K562 (cell line): ENCODE measurements at regions not wholly inside any gene's neighbourhood (a gene's known extent, or its start where the extent isn't known, plus 50 kb on each side); places are given as distances from the start of the nearest gene placed in this dataset.

Experiments used
- ATAC-seq: fragments of 200-7000 bp; cut with Tn5 transposase; 3 replicates; pipeline ENCODE4 v1.9.1; 2020; ENCODE audit warnings: moderate library complexity
- BruUV-seq: library from RNA; stranded (reverse); fragments of 400-500 nt; replicated peaks from 2 replicates; lab custom pipeline; 2021; lab: Mats Ljungman, UMichigan
- CTCF ChIA-PET: fragments of 300-600 bp; formaldehyde crosslinking; extraction: SDS; loops from one replicate; lab custom pipeline; 2021; ENCODE audit warnings: low intra/inter-chr PET ratio; lab: Yijun Ruan, JAX
- POLR2A ChIA-PET: fragments of 300-600, 350-650 bp; sonication (Branson Sonifier 250); formaldehyde crosslinking; extraction: SDS; loops from one replicate; lab custom pipeline; 2021; ENCODE audit warnings: antibody characterized with exemption, inconsistent platforms; lab: Yijun Ruan, JAX
- DNase-seq, 4 experiments: peaks; one replicate each; pipeline versions ENCODE4 v3.0.0 to v3.0.0-alpha.2; 2011 to 2018; ENCODE audit warnings: low spot score in 3 of 4, mixed read lengths in 3 of 4; ENCODE audit errors: extremely low read depth in 1 of 4
- FAIRE-seq: peaks from 2 replicates; lab custom pipeline; 2011; peaks lifted over from hg19 to GRCh38; lab: Jason Lieb, UNC
- H2AFZ ChIP-seq: 2 replicates; pipeline ENCODE4 v1.6.0; 2011; ENCODE audit warnings: low read depth, low read length, control low read depth, inconsistent platforms
- H3K27ac ChIP-seq: fragments of 200-600 bp; 3 replicates; pipeline ENCODE4 v1.8.0; 2011; ENCODE audit warnings: low read depth, mild to moderate bottlenecking, control low read depth, inconsistent platforms, low read length, moderate library complexity, mixed read lengths; ENCODE audit errors: extremely low read depth
- H3K27me3 ChIP-seq, 2 experiments: fragments of 300-600 bp in 1 of 2; 2 replicates in 1 of 2; 3 replicates in 1 of 2; pipeline versions ENCODE4 v1.6.0 to v1.8.0; 2011; ENCODE audit warnings: inconsistent platforms in 2 of 2, low read length in 2 of 2, mild to moderate bottlenecking in 1 of 2, mixed read lengths in 1 of 2, moderate library complexity in 1 of 2; ENCODE audit not compliant: control insufficient read depth in 2 of 2, insufficient read depth in 2 of 2
- H3K36me3 ChIP-seq: fragments of 300-600 bp; 3 replicates; pipeline ENCODE4 v1.8.0; 2011; ENCODE audit warnings: mild to moderate bottlenecking, low read length, inconsistent platforms; ENCODE audit not compliant: control insufficient read depth, insufficient read depth
- H3K4me1 ChIP-seq, 2 experiments: fragments of 200-600 bp in 1 of 2; replicated peaks in 1 of 2; 2 replicates in 1 of 2; 3 replicates in 1 of 2; pipeline versions ENCODE4 v1.5.1 to v1.8.0; 2011; ENCODE audit warnings: inconsistent platforms in 2 of 2, low read length in 2 of 2, mild to moderate bottlenecking in 1 of 2, mixed read lengths in 1 of 2, moderate library complexity in 1 of 2; ENCODE audit not compliant: control insufficient read depth in 2 of 2, insufficient read depth in 2 of 2
- H3K4me2 ChIP-seq: 2 replicates; pipeline ENCODE4 v1.6.1; 2011; ENCODE audit warnings: low read length, control low read depth, inconsistent platforms, mixed read lengths; ENCODE audit not compliant: insufficient read depth
- H3K4me3 ChIP-seq: fragments of 200-600 bp; sonication (generic), shearing (Covaris generic); 2 replicates; pipeline ENCODE4 v1.5.1; 2016; ENCODE audit warnings: control low read depth, inconsistent platforms
- H3K79me2 ChIP-seq: fragments of 200-600 bp; 3 replicates; pipeline ENCODE4 v1.8.0; 2011; ENCODE audit warnings: low read length, inconsistent platforms; ENCODE audit not compliant: control insufficient read depth, insufficient read depth
- H3K9ac ChIP-seq, 2 experiments: 2 replicates each; pipeline versions ENCODE4 v1.6.0 to v1.6.1; 2011; ENCODE audit warnings: low read depth in 2 of 2, low read length in 2 of 2, control low read depth in 1 of 2, inconsistent platforms in 1 of 2, mild to moderate bottlenecking in 1 of 2, mixed read lengths in 1 of 2; ENCODE audit not compliant: insufficient read depth in 1 of 2
- H3K9me1 ChIP-seq: one replicate; pipeline ENCODE4 v1.6.0; 2011; ENCODE audit warnings: inconsistent platforms, mild to moderate bottlenecking, low read length, moderate library complexity; ENCODE audit not compliant: control insufficient read depth, insufficient read depth
- H3K9me3 ChIP-seq: replicated peaks from 2 replicates; pipeline ENCODE4 v1.5.1; 2011; ENCODE audit warnings: low read depth, low read length, inconsistent platforms; ENCODE audit not compliant: control insufficient read depth, insufficient read depth
- H4K20me1 ChIP-seq: replicated peaks from 2 replicates; pipeline ENCODE4 v1.6.1; 2011; ENCODE audit warnings: low read length, inconsistent platforms, mixed read lengths; ENCODE audit not compliant: control insufficient read depth, insufficient read depth
- ARHGAP35 ChIP-seq: fragments of 450-650 bp; IDR thresholded peaks from 2 replicates; pipeline ENCODE4 v1.6.1; 2018; ENCODE audit not compliant: partially characterized antibody
- CBX8 ChIP-seq: fragments of 200-600 bp; sonication (generic); IDR thresholded peaks from 2 replicates; pipeline ENCODE4 v1.6.1; 2012; ENCODE audit warnings: borderline replicate concordance, mixed run types, low read depth, mild to moderate bottlenecking, moderate library complexity, mixed read lengths, low read length, control low read depth, inconsistent platforms; ENCODE audit not compliant: poor library complexity, severe bottlenecking; ENCODE audit errors: extremely low read depth
- CCNT2 ChIP-seq: IDR thresholded peaks from 2 replicates; pipeline ENCODE4 v1.6.1; 2011; ENCODE audit warnings: borderline replicate concordance, low read depth, mild to moderate bottlenecking, moderate library complexity, mixed read lengths, low read length; ENCODE audit not compliant: insufficient read length; ENCODE audit errors: extremely low read depth
- HDAC6 ChIP-seq: IDR thresholded peaks from 2 replicates; pipeline ENCODE4 v1.6.1; 2012; ENCODE audit warnings: low read depth, mild to moderate bottlenecking, control low read depth, inconsistent platforms, low read length, moderate library complexity
- IRF2 ChIP-seq: sonication (generic); formaldehyde crosslinking; IDR thresholded peaks from 2 replicates; pipeline ENCODE4 v1.8.1; 2022; ENCODE audit warnings: mild to moderate bottlenecking, missing genetic modification reagents
- MCM2 ChIP-seq: fragments of 450-650 bp; IDR thresholded peaks from 2 replicates; pipeline ENCODE4 v1.6.1; 2017; ENCODE audit warnings: low read depth, mild to moderate bottlenecking
- PCBP2 ChIP-seq: fragments of 200-400 bp; formaldehyde crosslinking; IDR thresholded peaks from 2 replicates; pipeline ENCODE4 v1.6.1; 2018; ENCODE audit warnings: low read length, low read depth, mild to moderate bottlenecking, moderate library complexity; ENCODE audit not compliant: poor library complexity, severe bottlenecking
- VEZF1 ChIP-seq: fragments of 200-800 bp; sonication (Bioruptor generic); IDR thresholded peaks from 2 replicates; pipeline ENCODE4 v1.6.1; 2017; ENCODE audit warnings: missing genetic modification characterization, missing compliant biosample characterization
- ZBTB1 ChIP-seq: sonication (generic); formaldehyde crosslinking; IDR thresholded peaks from 2 replicates; pipeline ENCODE4 v1.8.1; 2023; ENCODE audit warnings: missing genetic modification reagents, low read depth, mild to moderate bottlenecking, borderline replicate concordance
- ZNF140 ChIP-seq: fragments of 250-450 bp; sonication (Bioruptor Pico); IDR thresholded peaks from 2 replicates; pipeline ENCODE4 v1.8.0; 2021; ENCODE audit warnings: moderate library complexity, mild to moderate bottlenecking, inconsistent platforms
- ZNF696 ChIP-seq: fragments of 250-450 bp; sonication (Bioruptor Pico); conservative IDR thresholded peaks from 2 replicates; pipeline ENCODE4 v1.4.0; 2020; ENCODE audit warnings: mild to moderate bottlenecking, moderate library complexity
- ZNF766 ChIP-seq: fragments of 200-800 bp; sonication (Bioruptor generic); conservative IDR thresholded peaks from 2 replicates; pipeline ENCODE4 v1.6.1; 2016; ENCODE audit warnings: missing genetic modification characterization, missing compliant biosample characterization
- WGBS: fragments of 100-300 bp; shearing (Covaris generic); methylation state at CpG from one replicate; pipeline ENCODE4 v1.1.6; 2016; ENCODE audit warnings: low coverage, mixed read lengths; ENCODE audit not compliant: insufficient coverage; ENCODE audit errors: missing lambda C conversion rate; 5-methylcytosine and 5-hydroxymethylcytosine counted together
- in situ Hi-C: fragments of 300-500 bp; cut with MboI; formaldehyde crosslinking; loops from 4 replicates; pipeline ENCODE4 v1.15.0; 2018; ENCODE audit warnings: inconsistent platforms, mixed read lengths
- intact Hi-C: fragments of 100-400 bp; cut with micrococcal nuclease; formaldehyde crosslinking; loops from 2 replicates; pipeline ENCODE4 v1.14.2; 2022
- TF ChIP-seq, protein P1 (sequence below), 3 experiments: IDR thresholded peaks in 2 of 3; conservative IDR thresholded peaks in 1 of 3; 2 replicates each; pipeline ENCODE4 v1.5.1; 2011 to 2012; ENCODE audit warnings: low read length in 3 of 3, mild to moderate bottlenecking in 3 of 3, control low read depth in 2 of 3, improper control_type of control experiment in 1 of 3, inconsistent platforms in 1 of 3, low read depth in 1 of 3, mixed read lengths in 1 of 3, moderate library complexity in 1 of 3; ENCODE audit not compliant: insufficient read depth in 2 of 3
- TF ChIP-seq, protein P2 (sequence below): fragments of 450-650 bp; IDR thresholded peaks from 2 replicates; pipeline ENCODE4 v1.6.1; 2014; ENCODE audit warnings: low read depth, mild to moderate bottlenecking, moderate library complexity, borderline replicate concordance
- TF ChIP-seq, protein P3 (sequence below): fragments of 450-650 bp; formaldehyde crosslinking; IDR thresholded peaks from 2 replicates; pipeline ENCODE4 v1.4.0; 2020; ENCODE audit warnings: mild to moderate bottlenecking, moderate library complexity

DNA sequence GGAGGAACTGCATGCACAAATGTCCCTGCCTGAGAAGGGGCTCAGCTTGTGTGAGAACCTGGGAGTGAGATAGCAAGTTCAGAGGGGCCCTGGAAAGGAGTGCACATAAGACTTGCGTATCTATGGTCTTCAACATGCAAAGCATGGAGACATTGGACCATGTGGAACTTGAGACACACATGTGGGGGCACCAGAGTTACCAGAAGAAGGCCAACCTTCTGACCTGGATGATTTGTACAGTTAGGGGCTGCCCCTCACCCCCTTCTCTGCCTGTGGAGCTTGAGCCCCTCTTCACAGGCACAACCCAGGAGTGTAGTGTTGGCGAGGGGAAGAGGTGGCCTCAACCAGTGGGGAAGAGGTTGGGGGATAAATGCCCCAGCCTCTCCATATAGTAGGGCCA lies 165.0 kb upstream of the ARL4C start:
- no peaks in the 10 kb centered on the region for H3K9me1 ChIP-seq
- no peak for FAIRE-seq
- in situ Hi-C loops, result no loop called here
- TF ChIP-seq PCBP2 (no peak), IRF2 (CRISPR knock-in tag) (no peak), ZNF696 (CRISPR knock-in tag) (no peak), MCM2 (no peak), ARHGAP35 (no peak), CBX8 (no peak), VEZF1 (no peak), CCNT2 (no peak), ZBTB1 (CRISPR knock-in tag) (no peak), HDAC6 (no peak), ZNF766 (CRISPR knock-in tag) (no peak), ZNF140 (CRISPR knock-in tag) (no peak)
- TF ChIP-seq, protein P1, sequence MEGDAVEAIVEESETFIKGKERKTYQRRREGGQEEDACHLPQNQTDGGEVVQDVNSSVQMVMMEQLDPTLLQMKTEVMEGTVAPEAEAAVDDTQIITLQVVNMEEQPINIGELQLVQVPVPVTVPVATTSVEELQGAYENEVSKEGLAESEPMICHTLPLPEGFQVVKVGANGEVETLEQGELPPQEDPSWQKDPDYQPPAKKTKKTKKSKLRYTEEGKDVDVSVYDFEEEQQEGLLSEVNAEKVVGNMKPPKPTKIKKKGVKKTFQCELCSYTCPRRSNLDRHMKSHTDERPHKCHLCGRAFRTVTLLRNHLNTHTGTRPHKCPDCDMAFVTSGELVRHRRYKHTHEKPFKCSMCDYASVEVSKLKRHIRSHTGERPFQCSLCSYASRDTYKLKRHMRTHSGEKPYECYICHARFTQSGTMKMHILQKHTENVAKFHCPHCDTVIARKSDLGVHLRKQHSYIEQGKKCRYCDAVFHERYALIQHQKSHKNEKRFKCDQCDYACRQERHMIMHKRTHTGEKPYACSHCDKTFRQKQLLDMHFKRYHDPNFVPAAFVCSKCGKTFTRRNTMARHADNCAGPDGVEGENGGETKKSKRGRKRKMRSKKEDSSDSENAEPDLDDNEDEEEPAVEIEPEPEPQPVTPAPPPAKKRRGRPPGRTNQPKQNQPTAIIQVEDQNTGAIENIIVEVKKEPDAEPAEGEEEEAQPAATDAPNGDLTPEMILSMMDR (IDR thresholded peaks at IDR 0.05 in 2 of 3, conservative IDR thresholded peaks at IDR 0.05 in 1 of 3; ENCODE audit: insufficient read depth in 2 of 3, low read depth in 1 of 3, low read length in 3 of 3), result no peak
- TF ChIP-seq, protein P2, sequence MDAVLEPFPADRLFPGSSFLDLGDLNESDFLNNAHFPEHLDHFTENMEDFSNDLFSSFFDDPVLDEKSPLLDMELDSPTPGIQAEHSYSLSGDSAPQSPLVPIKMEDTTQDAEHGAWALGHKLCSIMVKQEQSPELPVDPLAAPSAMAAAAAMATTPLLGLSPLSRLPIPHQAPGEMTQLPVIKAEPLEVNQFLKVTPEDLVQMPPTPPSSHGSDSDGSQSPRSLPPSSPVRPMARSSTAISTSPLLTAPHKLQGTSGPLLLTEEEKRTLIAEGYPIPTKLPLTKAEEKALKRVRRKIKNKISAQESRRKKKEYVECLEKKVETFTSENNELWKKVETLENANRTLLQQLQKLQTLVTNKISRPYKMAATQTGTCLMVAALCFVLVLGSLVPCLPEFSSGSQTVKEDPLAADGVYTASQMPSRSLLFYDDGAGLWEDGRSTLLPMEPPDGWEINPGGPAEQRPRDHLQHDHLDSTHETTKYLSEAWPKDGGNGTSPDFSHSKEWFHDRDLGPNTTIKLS, result no peak
- TF ChIP-seq, protein P3, sequence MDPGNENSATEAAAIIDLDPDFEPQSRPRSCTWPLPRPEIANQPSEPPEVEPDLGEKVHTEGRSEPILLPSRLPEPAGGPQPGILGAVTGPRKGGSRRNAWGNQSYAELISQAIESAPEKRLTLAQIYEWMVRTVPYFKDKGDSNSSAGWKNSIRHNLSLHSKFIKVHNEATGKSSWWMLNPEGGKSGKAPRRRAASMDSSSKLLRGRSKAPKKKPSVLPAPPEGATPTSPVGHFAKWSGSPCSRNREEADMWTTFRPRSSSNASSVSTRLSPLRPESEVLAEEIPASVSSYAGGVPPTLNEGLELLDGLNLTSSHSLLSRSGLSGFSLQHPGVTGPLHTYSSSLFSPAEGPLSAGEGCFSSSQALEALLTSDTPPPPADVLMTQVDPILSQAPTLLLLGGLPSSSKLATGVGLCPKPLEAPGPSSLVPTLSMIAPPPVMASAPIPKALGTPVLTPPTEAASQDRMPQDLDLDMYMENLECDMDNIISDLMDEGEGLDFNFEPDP (CRISPR knock-in tag), result no peak
- TF ChIP-seq, all 486 proteins: peak for 0
- Histone ChIP-seq H4K20me1 (no peaks in the 10 kb centered on the region), H3K9ac (no peak overlapping the region), H3K9me3 (no peaks in the 10 kb centered on the region), H3K4me3 (no peak overlapping the region), H3K36me3 (no peaks in the 10 kb centered on the region), H3K27ac (no peak overlapping the region), H3K4me2 (no peak overlapping the region), H3K27me3 (no peaks in the 10 kb centered on the region), H2AFZ (no peak overlapping the region), H3K4me1 (no peaks in the 10 kb centered on the region), H3K79me2 (no peaks in the 10 kb centered on the region)
- BruUV-seq, result no TSS peak
- ChIA-PET CTCF (no interaction called here), POLR2A (no interaction called here)
- WGBS, result 0% methylated on average over 2 of the region's 2 CpGs
- intact Hi-C loops, result no loop called here
- DNase-seq (no peak), ATAC-seq (no peak)
